ENCODE measurements at regions not wholly inside any gene's neighbourhood (a gene's known extent, or its start where the extent isn't known, plus 50 kb on each side); places are given as distances from the start of the nearest gene placed in this dataset.
A peak's percentile ranks its signal among the peaks of the same experiment; 100 is the strongest.

DNA sequence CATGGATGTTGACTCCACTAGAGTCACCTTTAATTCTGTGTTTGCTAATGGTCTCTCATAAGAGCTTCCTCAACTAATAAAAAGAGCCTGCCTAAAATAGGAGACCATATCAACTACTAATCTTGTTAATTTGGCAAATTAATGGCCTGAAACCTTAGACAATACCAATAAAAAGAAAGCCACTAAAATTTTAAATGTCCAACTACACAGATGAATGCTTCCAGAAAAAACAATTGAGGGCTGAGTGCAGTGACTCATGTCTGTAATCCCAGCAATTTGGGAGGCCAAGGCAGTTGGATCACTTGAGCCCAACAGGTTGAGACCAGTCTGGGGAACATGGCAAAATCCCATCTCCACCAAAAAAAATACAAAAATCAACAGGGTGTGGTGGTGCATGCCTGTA is 230.9 kb downstream of the NSUN3 start (continued):
- TF ChIP-seq ZNF398 (tag by site-specific recombination; IDR thresholded peaks at IDR 0.05) (0 out of 2 replicates have a peak, but pooled peaks have one; percentile 16), ZNF76 (tag by site-specific recombination; IDR thresholded peaks at IDR 0.05; ENCODE audit: borderline replicate concordance, low read depth) (peak; percentile 42; the same call in 1 of the 2 replicates), GLI2 (tag by site-specific recombination; IDR thresholded peaks at IDR 0.05; ENCODE audit: borderline replicate concordance, low read depth) (peak; percentile 72; the same call in 1 of the 2 replicates), SP7 (tag by site-specific recombination; IDR thresholded peaks at IDR 0.05) (peak; percentile 92), ZNF518A (tag by site-specific recombination; conservative IDR thresholded peaks at IDR 0.05; ENCODE audit: low read depth) (peak; percentile 34; the same call in 1 of the 2 replicates), KLF10 (tag by site-specific recombination; IDR thresholded peaks at IDR 0.05) (peak; percentile 60; the same call in 1 of the 2 replicates), KLF16 (tag by site-specific recombination; IDR thresholded peaks at IDR 0.05) (no peak), ZBTB17 (tag by site-specific recombination; IDR thresholded peaks at IDR 0.05) (peak; percentile 38; the same call in 1 of the 2 replicates), ZNF239 (tag by site-specific recombination; IDR thresholded peaks at IDR 0.05) (no peak), HIC1 (tag by site-specific recombination; IDR thresholded peaks at IDR 0.05) (peak; percentile 91), ZNF121 (tag by site-specific recombination; IDR thresholded peaks at IDR 0.05) (peak; percentile 83), ZSCAN18 (tag by site-specific recombination; IDR thresholded peaks at IDR 0.05) (no peak), ZBTB21 (tag by site-specific recombination; IDR thresholded peaks at IDR 0.05) (peak; percentile 35; the same call in 1 of the 2 replicates), ZXDB (tag by site-specific recombination; IDR thresholded peaks at IDR 0.05) (peak; percentile 84), FEZF1 (tag by site-specific recombination; IDR thresholded peaks at IDR 0.05) (peak; percentile 83), MYNN (tag by site-specific recombination; IDR thresholded peaks at IDR 0.05; ENCODE audit: borderline replicate concordance) (no peak), ZNF362 (tag by site-specific recombination; IDR thresholded peaks at IDR 0.05) (peak; percentile 93), ZSCAN16 (tag by site-specific recombination; IDR thresholded peaks at IDR 0.05) (no peak), ZNF2 (tag by site-specific recombination; IDR thresholded peaks at IDR 0.05) (no peak), ZNF18 (tag by site-specific recombination; IDR thresholded peaks at IDR 0.05) (peak; percentile 49; the same call in 1 of the 2 replicates), GLI4 (tag by site-specific recombination; IDR thresholded peaks at IDR 0.05) (no peak), ZNF654 (tag by site-specific recombination; IDR thresholded peaks at IDR 0.05; ENCODE audit: low read depth) (no peak)
- TF ChIP-seq, protein P1, sequence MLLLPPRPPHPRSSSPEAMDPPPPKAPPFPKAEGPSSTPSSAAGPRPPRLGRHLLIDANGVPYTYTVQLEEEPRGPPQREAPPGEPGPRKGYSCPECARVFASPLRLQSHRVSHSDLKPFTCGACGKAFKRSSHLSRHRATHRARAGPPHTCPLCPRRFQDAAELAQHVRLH (tag by site-specific recombination; IDR thresholded peaks at IDR 0.05) = peak; percentile 21; the same call in 1 of the 2 replicates
- TF ChIP-seq, protein P2, sequence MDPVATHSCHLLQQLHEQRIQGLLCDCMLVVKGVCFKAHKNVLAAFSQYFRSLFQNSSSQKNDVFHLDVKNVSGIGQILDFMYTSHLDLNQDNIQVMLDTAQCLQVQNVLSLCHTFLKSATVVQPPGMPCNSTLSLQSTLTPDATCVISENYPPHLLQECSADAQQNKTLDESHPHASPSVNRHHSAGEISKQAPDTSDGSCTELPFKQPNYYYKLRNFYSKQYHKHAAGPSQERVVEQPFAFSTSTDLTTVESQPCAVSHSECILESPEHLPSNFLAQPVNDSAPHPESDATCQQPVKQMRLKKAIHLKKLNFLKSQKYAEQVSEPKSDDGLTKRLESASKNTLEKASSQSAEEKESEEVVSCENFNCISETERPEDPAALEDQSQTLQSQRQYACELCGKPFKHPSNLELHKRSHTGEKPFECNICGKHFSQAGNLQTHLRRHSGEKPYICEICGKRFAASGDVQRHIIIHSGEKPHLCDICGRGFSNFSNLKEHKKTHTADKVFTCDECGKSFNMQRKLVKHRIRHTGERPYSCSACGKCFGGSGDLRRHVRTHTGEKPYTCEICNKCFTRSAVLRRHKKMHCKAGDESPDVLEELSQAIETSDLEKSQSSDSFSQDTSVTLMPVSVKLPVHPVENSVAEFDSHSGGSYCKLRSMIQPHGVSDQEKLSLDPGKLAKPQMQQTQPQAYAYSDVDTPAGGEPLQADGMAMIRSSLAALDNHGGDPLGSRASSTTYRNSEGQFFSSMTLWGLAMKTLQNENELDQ (tag by site-specific recombination; IDR thresholded peaks at IDR 0.05; ENCODE audit: low read depth) = no peak

Measured in HEK293 (cell line).